OCI-LY7 (cell line): ENCODE measurements at regions not wholly inside any gene's neighbourhood (a gene's known extent, or its start where the extent isn't known, plus 50 kb on each side); places are given as distances from the start of the nearest gene placed in this dataset.

Source experiments
- BruUV-seq: library from RNA; stranded (reverse); fragments of 400-500 nt; replicated peaks from 2 replicates; lab custom pipeline; 2021; lab: Mats Ljungman, UMichigan
- CTCF ChIA-PET: fragments of 300-600 bp; sonication (Branson Sonifier 250); formaldehyde crosslinking; loops from one replicate; lab custom pipeline; 2022; ENCODE audit warnings: antibody characterized with exemption; ENCODE audit not compliant: unreplicated experiment; lab: Charles Lee
- POLR2A ChIA-PET: fragments of 300-600 bp; sonication (Branson Sonifier 250); formaldehyde crosslinking; loops from one replicate; lab custom pipeline; 2022; ENCODE audit warnings: antibody characterized with exemption; lab: Charles Lee
- DNase-seq: peaks from one replicate; pipeline ENCODE4 v3.0.0-alpha.2; 2015; ENCODE audit warnings: low spot score
- H2AFZ ChIP-seq: fragments of 200-600 bp; sonication (generic), shearing (Covaris generic); 2 replicates; pipeline ENCODE4 v1.6.1; 2014; ENCODE audit warnings: mild to moderate bottlenecking, antibody characterized with exemption, low read length, moderate library complexity
- H3K27ac ChIP-seq: fragments of 200-600 bp; sonication (generic); 2 replicates; pipeline ENCODE4 v1.5.1; 2014; ENCODE audit warnings: mixed run types, low read depth, mild to moderate bottlenecking, moderate library complexity, low read length, inconsistent platforms; ENCODE audit not compliant: poor library complexity, severe bottlenecking
- H3K36me3 ChIP-seq: fragments of 200-600 bp; sonication (generic); 2 replicates; pipeline ENCODE4 v1.6.1; 2014; ENCODE audit warnings: mild to moderate bottlenecking, antibody characterized with exemption, low read length, moderate library complexity, mixed read lengths; ENCODE audit not compliant: insufficient read depth
- H3K4me1 ChIP-seq: fragments of 200-600 bp; sonication (generic); 2 replicates; pipeline ENCODE4 v1.5.1; 2014; ENCODE audit warnings: mild to moderate bottlenecking, low read length; ENCODE audit not compliant: insufficient read depth, poor library complexity, severe bottlenecking
- H3K4me2 ChIP-seq: fragments of 200-600 bp; sonication (generic); 2 replicates; pipeline ENCODE4 v1.6.1; 2014; ENCODE audit warnings: mild to moderate bottlenecking, low read length
- H3K4me3 ChIP-seq: fragments of 200-600 bp; sonication (generic); 2 replicates; pipeline ENCODE4 v1.5.1; 2014; ENCODE audit warnings: mild to moderate bottlenecking, low read depth, low read length; ENCODE audit not compliant: poor library complexity, severe bottlenecking
- H3K79me2 ChIP-seq: fragments of 200-600 bp; sonication (generic); 2 replicates; pipeline ENCODE4 v1.6.1; 2016; ENCODE audit warnings: low read depth, mild to moderate bottlenecking, low read length, moderate library complexity, mixed read lengths; ENCODE audit not compliant: insufficient read depth
- H3K9me2 ChIP-seq: fragments of 200-600 bp; sonication (generic); 2 replicates; pipeline ENCODE4 v1.6.1; 2016; ENCODE audit warnings: mild to moderate bottlenecking, low read length, mixed read lengths; ENCODE audit not compliant: insufficient read depth
- H3K9me3 ChIP-seq: fragments of 200-600 bp; sonication (generic); 2 replicates; pipeline ENCODE4 v1.6.1; 2014; ENCODE audit warnings: mild to moderate bottlenecking, mixed run types, low read length, mixed read lengths
- H4K20me1 ChIP-seq: fragments of 200-600 bp; sonication (generic); 2 replicates; pipeline ENCODE4 v1.6.1; 2014; ENCODE audit warnings: mild to moderate bottlenecking, antibody characterized with exemption, low read length, moderate library complexity, mixed read lengths; ENCODE audit not compliant: insufficient read depth
- CTCF ChIP-seq: fragments of 200-600 bp; sonication (generic); conservative IDR thresholded peaks from 2 replicates; pipeline ENCODE4 v1.5.1; 2014; ENCODE audit warnings: mild to moderate bottlenecking, antibody characterized with exemption, low read length, moderate library complexity, mixed read lengths
- EZH2phosphoT487 ChIP-seq: fragments of 200-600 bp; sonication (generic); IDR thresholded peaks from 2 replicates; pipeline ENCODE4 v1.6.1; 2018; ENCODE audit warnings: low read depth, borderline replicate concordance, mild to moderate bottlenecking, mixed run types, antibody characterized with exemption, low read length, moderate library complexity, mixed read lengths
- intact Hi-C: fragments of 100-400 bp; cut with micrococcal nuclease; formaldehyde crosslinking; loops from one replicate; pipeline ENCODE4 v1.10.0; 2022; ENCODE audit not compliant: unreplicated experiment

DNA sequence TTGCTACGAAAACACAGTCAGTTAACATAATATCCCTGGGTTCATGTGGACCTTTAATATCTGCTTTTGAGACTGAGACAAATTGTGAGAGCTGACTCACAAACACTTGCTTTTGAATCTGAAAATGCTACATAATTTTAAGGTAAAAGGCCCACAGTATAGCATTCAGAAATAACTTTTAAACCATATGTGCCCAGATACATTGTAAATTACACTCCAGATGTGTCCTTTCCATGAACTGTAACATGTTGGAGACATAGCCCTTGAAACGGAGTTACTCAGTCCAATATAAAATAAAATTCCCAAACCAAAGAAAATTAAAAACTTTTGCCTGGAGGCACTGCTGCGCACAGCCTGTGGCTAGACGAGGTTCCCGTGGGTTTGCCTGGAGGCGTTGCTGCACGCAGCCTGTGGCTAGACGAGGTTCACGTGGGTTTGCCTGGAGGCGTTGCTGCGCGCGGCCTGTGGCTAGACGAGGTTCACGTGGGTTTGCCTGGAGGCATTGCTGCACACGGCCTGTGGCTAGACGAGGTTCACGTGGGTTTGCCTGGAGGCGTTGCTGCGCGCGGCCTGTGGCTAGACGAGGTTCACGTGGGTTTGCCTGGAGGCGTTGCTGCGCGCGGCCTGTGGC is 131.9 kb upstream of the ALKAL2 start:
- Histone ChIP-seq H3K79me2 (no peaks in the 10 kb centered on the region), H3K36me3 (no peaks in the 10 kb centered on the region), H3K4me3 (no peak overlapping the region), H3K27ac (no peak overlapping the region), H3K4me1 (no peaks in the 10 kb centered on the region), H3K9me2 (no peaks in the 10 kb centered on the region), H4K20me1 (no peaks in the 10 kb centered on the region), H2AFZ (no peak overlapping the region), H3K4me2 (no peak overlapping the region), H3K9me3 (no peaks in the 10 kb centered on the region)
- DNase-seq = no peak
- no TSS peak for BruUV-seq
- intact Hi-C loops = no loop called here
- CTCF ChIA-PET = no interaction called here
- POLR2A ChIA-PET = interaction anchor here (0.9 kb wide), 1 partner anchor 13 kb away, joined by 3 read pairs; no protein-coding TSS in a partner anchor
- TF ChIP-seq CTCF (no peak), EZH2phosphoT487 (no peak)

DNA sequence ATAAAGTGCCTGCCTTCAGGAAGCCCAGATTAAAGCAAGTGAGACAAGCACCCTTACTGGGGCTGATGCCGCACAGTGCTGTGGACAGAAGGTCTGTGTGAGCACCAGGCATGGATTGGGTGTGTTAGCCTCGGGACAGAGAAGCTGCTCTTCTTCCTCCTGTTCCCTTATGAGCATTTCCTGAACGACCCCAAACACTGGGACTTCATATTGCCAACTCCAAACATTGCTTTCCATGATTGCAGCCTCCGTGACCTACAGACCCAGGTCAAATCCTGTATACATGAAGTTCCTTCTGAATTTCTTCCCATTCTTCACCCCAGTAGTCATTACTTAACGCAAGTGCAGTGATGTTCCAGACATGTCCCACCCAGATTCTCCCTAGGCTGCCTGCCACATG is 129.8 kb upstream of the ALKAL2 start:
- no peaks in the 10 kb centered on the region for H3K79me2 ChIP-seq
- no peaks in the 10 kb centered on the region for H4K20me1 ChIP-seq
- DNase-seq = no peak
- no peak overlapping the region for H2AFZ ChIP-seq
- intact Hi-C loops = no loop called here
- ChIA-PET POLR2A (no interaction called here), CTCF (no interaction called here)
- H3K36me3 ChIP-seq = no peaks in the 10 kb centered on the region
- no peak overlapping the region for H3K4me3 ChIP-seq
- H3K4me1 ChIP-seq = no peaks in the 10 kb centered on the region
- no peak for TF ChIP-seq EZH2phosphoT487
- TF ChIP-seq CTCF = no peak
- H3K4me2 ChIP-seq = no peak overlapping the region
- no peaks in the 10 kb centered on the region for H3K9me2 ChIP-seq
- H3K27ac ChIP-seq = no peak overlapping the region
- no TSS peak for BruUV-seq
- H3K9me3 ChIP-seq = no peaks in the 10 kb centered on the region

- ChIA-PET CTCF (no interaction called here), POLR2A (no interaction called here)
- TF ChIP-seq EZH2phosphoT487 = no peak
- no peak for TF ChIP-seq CTCF
- intact Hi-C loops = no loop called here
- Histone ChIP-seq H3K9me2 (no peaks in the 10 kb centered on the region), H3K36me3 (no peaks in the 10 kb centered on the region), H3K4me1 (no peaks in the 10 kb centered on the region), H3K4me3 (no peak overlapping the region), H3K9me3 (no peaks in the 10 kb centered on the region), H3K27ac (no peak overlapping the region), H2AFZ (no peak overlapping the region), H4K20me1 (no peaks in the 10 kb centered on the region), H3K4me2 (no peak overlapping the region), H3K79me2 (no peaks in the 10 kb centered on the region)
- BruUV-seq = no TSS peak
- no peak for DNase-seq
Observed at GRCh38 chr2:417006-417405, 129.1 kb upstream of the ALKAL2 start.
